Stimulated activated memory B cell treated with anti-CD40 and anti-IgM and Interleukin-4, amounts not matched to agents 10 μg/mL and 1 μg/mL and 100 μg/mL, for 72 hours (primary cell): ENCODE measurements at regions not wholly inside any gene's neighbourhood (a gene's known extent, or its start where the extent isn't known, plus 50 kb on each side); places are given as distances from the start of the nearest gene placed in this dataset.

ENCODE experiments used
- ATAC-seq: fragments of 150-1000 bp; cut with Tn5 transposase; 2 replicates; pipeline ENCODE4 v1.10.0; 2021
- H3K27ac Mint-ChIP-seq: one replicate; pipeline ENCODE4 v1.8.0; 2022; ENCODE audit warnings: mild to moderate bottlenecking, mixed read lengths
- H3K27me3 Mint-ChIP-seq: one replicate; pipeline ENCODE4 v1.8.0; 2022; ENCODE audit warnings: mixed read lengths
- H3K36me3 Mint-ChIP-seq: one replicate; pipeline ENCODE4 v1.8.0; 2022; ENCODE audit warnings: mixed read lengths
- H3K4me1 Mint-ChIP-seq: one replicate; pipeline ENCODE4 v1.8.0; 2022; ENCODE audit warnings: mixed read lengths
- H3K4me3 Mint-ChIP-seq: one replicate; pipeline ENCODE4 v1.8.0; 2022; ENCODE audit warnings: mild to moderate bottlenecking, moderate library complexity, mixed read lengths
- H3K9me3 Mint-ChIP-seq: one replicate; pipeline ENCODE4 v1.8.0; 2022; ENCODE audit warnings: mixed read lengths

- Mint-ChIP-seq H3K9me3 (no peaks in the 10 kb centered on the region), H3K27ac (no peak overlapping the region), H3K27me3 (no peaks in the 10 kb centered on the region), H3K36me3 (no peaks in the 10 kb centered on the region), H3K4me1 (no peaks in the 10 kb centered on the region), H3K4me3 (no peak overlapping the region)
- no peak for ATAC-seq
Observed at GRCh38 chr2:153110486-153110885, 368.1 kb downstream of the RPRM start.

GRCh38 chr2:153109793-153110192, 368.8 kb downstream of the RPRM start:
- H3K36me3 Mint-ChIP-seq, result no peaks in the 10 kb centered on the region
- ATAC-seq, result no peak
- H3K9me3 Mint-ChIP-seq, result no peaks in the 10 kb centered on the region
- no peak overlapping the region for H3K4me3 Mint-ChIP-seq
- no peaks in the 10 kb centered on the region for H3K27me3 Mint-ChIP-seq
- H3K27ac Mint-ChIP-seq, result no peak overlapping the region
- no peaks in the 10 kb centered on the region for H3K4me1 Mint-ChIP-seq

- no peak for ATAC-seq
- Mint-ChIP-seq H3K36me3 (no peaks in the 10 kb centered on the region), H3K9me3 (peaks cover 2% of the 10 kb centered on the region), H3K27me3 (no peaks in the 10 kb centered on the region), H3K27ac (no peak overlapping the region), H3K4me1 (no peaks in the 10 kb centered on the region), H3K4me3 (no peak overlapping the region)
Observed at GRCh38 chr2:153106802-153107477, 371.6 kb downstream of the RPRM start.

- H3K4me3 Mint-ChIP-seq, result no peak overlapping the region
Observed at GRCh38 chr2:153105829-153106578, 372.6 kb downstream of the RPRM start.

GRCh38 chr2:153101187-153101586, 377.4 kb downstream of the RPRM start:
- H3K9me3 Mint-ChIP-seq, result peaks cover 8% of the 10 kb centered on the region
- no peaks in the 10 kb centered on the region for H3K27me3 Mint-ChIP-seq
- H3K4me1 Mint-ChIP-seq, result no peaks in the 10 kb centered on the region
- no peak overlapping the region for H3K27ac Mint-ChIP-seq
- no peaks in the 10 kb centered on the region for H3K36me3 Mint-ChIP-seq
- no peak for ATAC-seq
- no peak overlapping the region for H3K4me3 Mint-ChIP-seq

More at GRCh38 chr2:153105829-153106578, 372.6 kb downstream of the RPRM start:
- no peaks in the 10 kb centered on the region for H3K4me1 Mint-ChIP-seq
- H3K27me3 Mint-ChIP-seq, result no peaks in the 10 kb centered on the region
- H3K9me3 Mint-ChIP-seq, result peaks cover 3% of the 10 kb centered on the region
- H3K27ac Mint-ChIP-seq, result no peak overlapping the region
- ATAC-seq, result no peak
- no peaks in the 10 kb centered on the region for H3K36me3 Mint-ChIP-seq

GRCh38 chr2:153100151-153100550, 378.4 kb downstream of the RPRM start:
- no peaks in the 10 kb centered on the region for H3K27me3 Mint-ChIP-seq
- peaks cover 8% of the 10 kb centered on the region for H3K9me3 Mint-ChIP-seq
- H3K4me3 Mint-ChIP-seq, result no peak overlapping the region
- no peaks in the 10 kb centered on the region for H3K4me1 Mint-ChIP-seq
- ATAC-seq, result no peak
- H3K27ac Mint-ChIP-seq, result no peak overlapping the region
- H3K36me3 Mint-ChIP-seq, result no peaks in the 10 kb centered on the region

- ATAC-seq, result no peak
- Mint-ChIP-seq H3K36me3 (no peaks in the 10 kb centered on the region), H3K9me3 (peaks cover 8% of the 10 kb centered on the region), H3K4me1 (no peaks in the 10 kb centered on the region), H3K27me3 (no peaks in the 10 kb centered on the region), H3K27ac (no peak overlapping the region), H3K4me3 (no peak overlapping the region)
Observed at GRCh38 chr2:153098073-153098472, 379.7 kb downstream of the ARL6IP6 start.

- Mint-ChIP-seq H3K4me1 (no peaks in the 10 kb centered on the region), H3K36me3 (no peaks in the 10 kb centered on the region), H3K4me3 (no peak overlapping the region), H3K27ac (no peak overlapping the region), H3K9me3 (peaks cover 8% of the 10 kb centered on the region), H3K27me3 (no peaks in the 10 kb centered on the region)
- no peak for ATAC-seq
Observed at GRCh38 chr2:153096272-153096671, 377.9 kb downstream of the ARL6IP6 start.

- Mint-ChIP-seq H3K9me3 (peaks cover 4% of the 10 kb centered on the region), H3K4me3 (no peak overlapping the region), H3K36me3 (no peaks in the 10 kb centered on the region), H3K27ac (no peak overlapping the region), H3K4me1 (no peaks in the 10 kb centered on the region), H3K27me3 (no peaks in the 10 kb centered on the region)
- ATAC-seq, result no peak
Observed at GRCh38 chr2:153091344-153091743, 372.9 kb downstream of the ARL6IP6 start.

GRCh38 chr2:153079315-153079714, 360.9 kb downstream of the ARL6IP6 start:
- ATAC-seq, result no peak
- Mint-ChIP-seq H3K36me3 (no peaks in the 10 kb centered on the region), H3K27ac (no peak overlapping the region), H3K4me3 (no peak overlapping the region), H3K27me3 (no peaks in the 10 kb centered on the region), H3K9me3 (peaks cover 5% of the 10 kb centered on the region), H3K4me1 (no peaks in the 10 kb centered on the region)

GRCh38 chr2:153077311-153077710, 358.9 kb downstream of the ARL6IP6 start:
- Mint-ChIP-seq H3K4me3 (no peak overlapping the region), H3K27ac (no peak overlapping the region), H3K27me3 (no peaks in the 10 kb centered on the region), H3K36me3 (no peaks in the 10 kb centered on the region), H3K9me3 (no peaks in the 10 kb centered on the region), H3K4me1 (no peaks in the 10 kb centered on the region)
- ATAC-seq, result no peak

- no peaks in the 10 kb centered on the region for H3K4me1 Mint-ChIP-seq
- ATAC-seq, result no peak
- H3K27me3 Mint-ChIP-seq, result no peaks in the 10 kb centered on the region
- H3K27ac Mint-ChIP-seq, result no peak overlapping the region
- no peaks in the 10 kb centered on the region for H3K9me3 Mint-ChIP-seq
- no peaks in the 10 kb centered on the region for H3K36me3 Mint-ChIP-seq
- no peak overlapping the region for H3K4me3 Mint-ChIP-seq
Observed at GRCh38 chr2:153074207-153074606, 355.8 kb downstream of the ARL6IP6 start.

GRCh38 chr2:153072813-153073212, 354.4 kb downstream of the ARL6IP6 start:
- no peaks in the 10 kb centered on the region for H3K9me3 Mint-ChIP-seq
- H3K4me1 Mint-ChIP-seq, result no peaks in the 10 kb centered on the region
- H3K4me3 Mint-ChIP-seq, result no peak overlapping the region
- H3K27ac Mint-ChIP-seq, result no peak overlapping the region
- H3K36me3 Mint-ChIP-seq, result no peaks in the 10 kb centered on the region
- no peaks in the 10 kb centered on the region for H3K27me3 Mint-ChIP-seq
- ATAC-seq, result no peak

- Mint-ChIP-seq H3K36me3 (no peaks in the 10 kb centered on the region), H3K27me3 (no peaks in the 10 kb centered on the region), H3K27ac (no peak overlapping the region), H3K4me3 (no peak overlapping the region), H3K4me1 (no peaks in the 10 kb centered on the region), H3K9me3 (no peaks in the 10 kb centered on the region)
- no peak for ATAC-seq
Observed at GRCh38 chr2:153072077-153072476, 353.7 kb downstream of the ARL6IP6 start.

GRCh38 chr2:153071090-153071489, 352.7 kb downstream of the ARL6IP6 start:
- H3K4me1 Mint-ChIP-seq, result no peaks in the 10 kb centered on the region
- H3K4me3 Mint-ChIP-seq, result no peak overlapping the region
- H3K9me3 Mint-ChIP-seq, result no peaks in the 10 kb centered on the region
- H3K27me3 Mint-ChIP-seq, result no peaks in the 10 kb centered on the region
- no peak for ATAC-seq
- no peak overlapping the region for H3K27ac Mint-ChIP-seq
- H3K36me3 Mint-ChIP-seq, result no peaks in the 10 kb centered on the region

- no peak for ATAC-seq
- H3K4me1 Mint-ChIP-seq, result no peaks in the 10 kb centered on the region
- H3K9me3 Mint-ChIP-seq, result no peaks in the 10 kb centered on the region
- H3K4me3 Mint-ChIP-seq, result no peak overlapping the region
- H3K27me3 Mint-ChIP-seq, result no peaks in the 10 kb centered on the region
- no peaks in the 10 kb centered on the region for H3K36me3 Mint-ChIP-seq
- no peak overlapping the region for H3K27ac Mint-ChIP-seq
Observed at GRCh38 chr2:153068915-153069314, 350.5 kb downstream of the ARL6IP6 start.
